ENCODE measurements at regions not wholly inside any gene's neighbourhood (a gene's known extent, or its start where the extent isn't known, plus 50 kb on each side); places are given as distances from the start of the nearest gene placed in this dataset.

DNA sequence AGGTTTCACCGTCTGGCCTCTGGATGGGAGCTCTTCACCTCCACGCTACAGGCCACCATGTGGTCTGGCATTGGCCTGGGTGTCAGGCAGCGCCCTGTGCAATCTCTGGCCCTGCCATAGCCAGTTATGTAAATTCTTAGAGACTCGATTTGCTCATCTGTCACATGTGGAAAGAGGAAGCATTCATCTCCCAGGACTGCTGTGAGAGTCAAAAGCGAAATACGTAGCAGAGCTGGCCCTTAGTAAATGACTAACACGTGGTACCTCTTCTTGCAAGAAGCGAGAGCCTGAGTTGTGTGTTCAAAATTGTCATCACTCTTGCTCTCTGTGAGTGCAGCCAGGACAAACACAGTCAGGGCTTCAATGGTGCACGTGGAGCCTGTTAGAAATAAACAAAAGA lies 159.0 kb upstream of the BACE2 start:
- Mint-ChIP-seq H3K27ac (no peak overlapping the region), H3K9me3 (peaks cover 8% of the 10 kb centered on the region)

DNA sequence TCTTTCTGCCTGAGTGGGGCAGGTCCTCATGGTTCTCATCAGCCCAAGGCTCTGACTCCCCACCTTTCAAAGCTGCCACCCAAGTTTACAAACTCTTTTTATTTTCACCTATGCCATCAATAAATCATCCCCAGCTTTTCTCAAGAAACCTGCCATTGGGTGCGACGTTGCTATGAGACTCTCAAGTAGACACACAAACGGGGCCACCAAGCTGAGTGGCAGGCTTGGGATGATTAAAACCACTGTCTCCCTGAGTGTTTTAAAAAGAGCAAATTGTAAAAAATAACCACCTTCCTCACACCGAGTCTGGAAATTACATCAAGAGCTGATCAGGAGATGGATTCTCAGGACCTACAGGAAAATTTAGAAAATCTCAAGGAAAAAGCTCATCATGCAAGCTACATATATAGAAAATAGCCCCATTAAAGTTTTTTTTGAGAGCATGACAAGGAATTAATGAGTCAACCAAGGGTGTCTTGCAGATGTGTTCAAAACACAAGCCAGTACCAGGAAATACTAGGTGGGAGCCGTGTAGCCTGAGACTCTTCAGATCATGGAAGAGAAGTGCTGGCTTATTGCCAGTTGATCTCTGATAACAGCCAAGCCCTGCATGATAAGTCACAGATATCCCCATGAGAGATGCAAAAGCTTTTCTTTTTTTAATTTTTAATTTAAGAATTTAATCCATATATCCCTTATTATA lies 158.4 kb upstream of the BACE2 start:
- no peaks in the 10 kb centered on the region for H3K36me3 Mint-ChIP-seq (ENCODE audit: low read depth)
- intact Hi-C loops (cut with micrococcal nuclease), result no loop called here
- no peak overlapping the region for H3K27ac Mint-ChIP-seq
- peaks cover 8% of the 10 kb centered on the region for H3K9me3 Mint-ChIP-seq
- no peaks in the 10 kb centered on the region for H3K27me3 Mint-ChIP-seq
- no peaks in the 10 kb centered on the region for H3K4me1 Mint-ChIP-seq (ENCODE audit: low read depth)
- H3K4me3 Mint-ChIP-seq, result no peak overlapping the region

More for the DNA sequence above, 159.0 kb upstream of the BACE2 start:
- Mint-ChIP-seq H3K4me1 (ENCODE audit: low read depth) (no peaks in the 10 kb centered on the region), H3K4me3 (no peak overlapping the region), H3K36me3 (ENCODE audit: low read depth) (no peaks in the 10 kb centered on the region), H3K27me3 (no peaks in the 10 kb centered on the region)
- intact Hi-C loops (cut with micrococcal nuclease), result no loop called here

- Mint-ChIP-seq H3K9me3 (peaks cover 8% of the 10 kb centered on the region), H3K4me1 (ENCODE audit: low read depth) (no peaks in the 10 kb centered on the region), H3K4me3 (no peak overlapping the region), H3K27me3 (no peaks in the 10 kb centered on the region), H3K27ac (no peak overlapping the region), H3K36me3 (ENCODE audit: low read depth) (no peaks in the 10 kb centered on the region)
- intact Hi-C loops (cut with micrococcal nuclease), result no loop called here
Observed at GRCh38 chr21:41010101-41010435, 157.9 kb upstream of the BACE2 start.

GRCh38 chr21:41011098-41011731 lies 156.7 kb upstream of the BACE2 start:
- Mint-ChIP-seq H3K9me3 (peaks cover 8% of the 10 kb centered on the region), H3K4me3 (no peak overlapping the region), H3K36me3 (ENCODE audit: low read depth) (no peaks in the 10 kb centered on the region), H3K27me3 (no peaks in the 10 kb centered on the region), H3K27ac (no peak overlapping the region), H3K4me1 (ENCODE audit: low read depth) (no peaks in the 10 kb centered on the region)
- intact Hi-C loops (cut with micrococcal nuclease), result no loop called here

DNA sequence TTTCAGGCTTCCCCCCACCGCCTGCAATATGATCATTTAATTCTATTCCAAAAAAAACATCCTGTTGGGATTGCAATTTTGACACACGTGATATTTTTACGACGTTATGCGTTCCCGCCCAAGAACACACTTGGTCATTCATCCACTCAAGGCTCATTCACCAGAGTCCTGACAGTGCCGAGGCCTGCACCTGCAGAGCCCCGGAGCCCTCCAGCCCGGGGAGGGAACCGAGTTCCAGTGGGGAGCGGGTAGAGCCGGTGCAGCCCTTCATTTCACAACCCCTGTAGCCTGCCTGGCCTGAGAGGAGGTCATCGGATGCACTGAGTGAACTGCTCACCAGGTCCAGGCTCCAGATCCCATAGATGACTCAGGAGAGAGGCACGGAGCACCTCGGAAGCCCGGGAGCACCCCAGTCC lies 156.0 kb upstream of the BACE2 start:
- Mint-ChIP-seq H3K27me3 (no peaks in the 10 kb centered on the region), H3K4me3 (no peak overlapping the region), H3K4me1 (ENCODE audit: low read depth) (no peaks in the 10 kb centered on the region), H3K36me3 (ENCODE audit: low read depth) (no peaks in the 10 kb centered on the region), H3K9me3 (peaks cover 8% of the 10 kb centered on the region), H3K27ac (no peak overlapping the region)
- intact Hi-C loops (cut with micrococcal nuclease), result no loop called here

DNA sequence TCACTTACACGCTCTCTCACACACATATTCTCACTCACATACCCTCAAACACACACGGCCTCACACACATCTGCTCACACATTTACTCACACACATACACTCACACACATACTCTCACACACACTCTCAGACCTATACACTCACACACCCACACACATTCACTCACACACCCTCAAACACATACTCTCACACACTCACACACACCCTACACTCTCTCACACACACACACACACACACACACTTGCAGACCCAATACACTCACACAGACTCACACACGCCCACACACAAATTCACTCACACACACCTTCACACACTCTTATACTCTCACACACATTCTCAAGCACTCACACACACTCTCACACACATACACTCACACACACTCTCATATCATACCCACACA lies 155.5 kb upstream of the BACE2 start:
- H3K4me1 Mint-ChIP-seq (ENCODE audit: low read depth), result no peaks in the 10 kb centered on the region
- intact Hi-C loops (cut with micrococcal nuclease), result no loop called here
- no peak overlapping the region for H3K4me3 Mint-ChIP-seq
- no peaks in the 10 kb centered on the region for H3K36me3 Mint-ChIP-seq (ENCODE audit: low read depth)
- no peaks in the 10 kb centered on the region for H3K27me3 Mint-ChIP-seq
- H3K9me3 Mint-ChIP-seq, result peaks cover 8% of the 10 kb centered on the region
- no peak overlapping the region for H3K27ac Mint-ChIP-seq

DNA sequence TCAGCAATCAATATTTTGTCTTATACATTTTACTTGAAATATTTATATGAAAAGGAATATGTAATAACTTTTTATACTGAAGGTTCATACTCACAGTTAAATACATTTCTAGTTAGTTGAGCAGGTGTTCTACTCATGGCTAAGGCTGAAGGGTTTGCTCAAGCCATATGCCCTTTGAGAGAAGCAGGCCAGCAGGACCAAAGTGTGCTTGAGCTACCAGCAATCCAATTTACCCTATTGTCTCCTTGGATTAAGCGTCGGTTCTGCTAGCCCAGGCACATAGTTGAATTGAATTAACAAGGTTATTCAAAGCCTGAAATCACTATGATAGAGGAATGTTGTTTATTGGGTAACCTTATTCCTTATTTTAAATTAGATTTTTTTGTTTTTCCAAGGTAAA lies 151.5 kb upstream of the BACE2 start:
- Mint-ChIP-seq H3K27me3 (peaks cover 7% of the 10 kb centered on the region), H3K4me3 (no peak overlapping the region), H3K9me3 (no peaks in the 10 kb centered on the region), H3K27ac (no peak overlapping the region), H3K4me1 (ENCODE audit: low read depth) (no peaks in the 10 kb centered on the region), H3K36me3 (ENCODE audit: low read depth) (no peaks in the 10 kb centered on the region)
- intact Hi-C loops (cut with micrococcal nuclease), result no loop called here

DNA sequence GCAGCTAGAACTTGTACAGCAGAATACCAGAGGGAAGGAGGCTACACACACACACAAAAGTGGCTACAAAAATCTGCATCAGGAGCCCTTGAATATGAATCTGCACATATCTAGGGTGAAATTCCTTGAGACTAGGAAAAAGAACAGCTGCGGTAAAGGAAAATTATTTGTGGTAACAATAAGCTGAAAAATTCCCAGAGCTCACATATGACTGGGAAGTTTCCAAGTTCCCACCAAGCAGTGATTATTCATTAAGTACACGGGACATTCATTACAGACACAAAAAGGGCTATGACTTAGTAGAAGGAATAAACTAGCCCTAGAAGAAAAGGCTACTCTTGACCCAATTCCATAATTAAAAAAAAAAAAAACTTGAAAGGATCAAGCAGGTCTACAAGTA lies 149.5 kb upstream of the BACE2 start:
- Mint-ChIP-seq H3K27me3 (peaks cover 7% of the 10 kb centered on the region), H3K4me3 (no peak overlapping the region), H3K36me3 (ENCODE audit: low read depth) (no peaks in the 10 kb centered on the region), H3K9me3 (no peaks in the 10 kb centered on the region), H3K27ac (no peak overlapping the region), H3K4me1 (ENCODE audit: low read depth) (no peaks in the 10 kb centered on the region)
- intact Hi-C loops (cut with micrococcal nuclease), result no loop called here

- Mint-ChIP-seq H3K27me3 (peaks cover 7% of the 10 kb centered on the region), H3K27ac (no peak overlapping the region), H3K36me3 (ENCODE audit: low read depth) (no peaks in the 10 kb centered on the region), H3K9me3 (peaks cover 6% of the 10 kb centered on the region), H3K4me3 (no peak overlapping the region), H3K4me1 (ENCODE audit: low read depth) (no peaks in the 10 kb centered on the region)
- intact Hi-C loops (cut with micrococcal nuclease), result no loop called here
Observed at GRCh38 chr21:41023936-41024335, 144.0 kb upstream of the BACE2 start.

- Mint-ChIP-seq H3K36me3 (ENCODE audit: low read depth) (no peaks in the 10 kb centered on the region), H3K27ac (no peak overlapping the region), H3K4me1 (ENCODE audit: low read depth) (no peaks in the 10 kb centered on the region), H3K9me3 (peaks cover 6% of the 10 kb centered on the region), H3K4me3 (no peak overlapping the region), H3K27me3 (peaks cover 7% of the 10 kb centered on the region)
- intact Hi-C loops (cut with micrococcal nuclease), result no loop called here
Observed at GRCh38 chr21:41024341-41024740, 143.6 kb upstream of the BACE2 start.

DNA sequence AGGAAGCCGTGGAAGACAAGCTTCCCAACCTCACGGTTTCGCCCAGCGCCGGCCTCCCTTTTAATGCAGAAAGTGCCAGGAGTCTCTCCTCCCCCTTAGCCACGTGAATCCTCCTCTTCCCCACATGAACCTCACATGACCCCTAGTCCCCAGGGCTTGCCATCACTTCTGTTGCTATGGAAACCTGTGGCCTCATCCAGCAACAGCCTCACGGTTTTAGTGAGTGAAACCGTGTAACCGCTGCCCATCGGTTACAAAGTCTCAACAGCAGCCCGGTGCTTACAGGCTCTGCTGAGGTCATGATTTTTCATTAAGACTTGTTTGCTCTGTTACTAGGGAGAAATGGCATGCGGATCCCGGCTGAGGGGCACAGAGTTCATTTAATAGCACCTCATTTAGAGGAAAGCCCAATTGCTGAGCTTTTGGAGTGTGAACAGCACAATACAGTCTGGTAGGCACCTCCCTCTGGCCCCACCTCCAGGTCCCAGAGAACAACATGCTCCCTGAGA lies 143.2 kb upstream of the BACE2 start:
- no peaks in the 10 kb centered on the region for H3K36me3 Mint-ChIP-seq (ENCODE audit: low read depth)
- no peaks in the 10 kb centered on the region for H3K4me1 Mint-ChIP-seq (ENCODE audit: low read depth)
- intact Hi-C loops (cut with micrococcal nuclease), result no loop called here
- H3K27ac Mint-ChIP-seq, result no peak overlapping the region
- H3K4me3 Mint-ChIP-seq, result no peak overlapping the region
- H3K9me3 Mint-ChIP-seq, result peaks cover 6% of the 10 kb centered on the region
- H3K27me3 Mint-ChIP-seq, result peaks cover 3% of the 10 kb centered on the region

DNA sequence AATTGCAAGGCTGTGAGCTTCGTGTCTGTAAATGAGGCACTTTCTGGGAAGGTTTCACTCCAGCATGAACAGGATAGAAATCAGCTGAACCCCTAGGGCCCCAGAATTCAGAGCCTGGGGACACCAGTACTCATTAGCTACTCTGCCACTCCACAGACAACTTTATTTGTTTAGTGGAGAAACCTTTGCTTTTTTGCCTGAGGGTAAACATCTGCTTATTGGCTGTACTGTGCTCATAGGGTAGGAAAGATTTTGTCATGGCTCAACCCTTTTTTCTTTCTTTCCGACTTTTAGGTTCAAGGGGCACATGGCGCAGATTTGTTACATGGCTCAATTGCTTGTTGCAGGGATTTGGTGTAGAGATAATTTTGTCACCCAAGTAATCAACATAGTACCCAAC lies 138.4 kb upstream of the BACE2 start:
- Mint-ChIP-seq H3K27ac (no peak overlapping the region), H3K4me3 (no peak overlapping the region)
- intact Hi-C loops (cut with micrococcal nuclease), result no loop called here

DNA sequence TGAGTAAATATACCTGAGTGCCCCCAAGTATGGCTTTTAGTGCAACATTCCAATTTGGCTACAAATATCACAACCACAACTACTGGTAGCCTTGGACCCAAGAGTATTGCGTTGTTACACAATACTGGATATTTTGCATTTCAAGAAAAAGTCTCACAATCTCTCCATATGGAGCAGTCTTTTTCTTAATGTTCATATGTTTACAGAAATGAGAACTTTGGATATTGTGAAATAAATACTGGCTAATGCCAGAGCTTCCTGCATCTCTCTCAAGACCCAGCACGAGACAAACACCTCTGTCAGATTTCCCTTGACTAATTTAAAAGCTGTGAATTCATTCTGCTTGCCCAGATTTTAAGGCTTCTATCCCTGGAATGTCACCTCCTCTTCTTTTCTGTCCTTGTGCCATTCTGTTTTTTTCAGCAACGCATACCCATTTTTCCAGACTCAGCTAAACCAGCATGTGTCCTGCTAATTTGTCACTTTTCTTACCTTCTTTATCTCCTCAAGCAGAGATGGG lies 136.2 kb upstream of the BACE2 start:
- H3K4me3 Mint-ChIP-seq, result no peak overlapping the region
- peaks cover 6% of the 10 kb centered on the region for H3K9me3 Mint-ChIP-seq
- no peaks in the 10 kb centered on the region for H3K36me3 Mint-ChIP-seq (ENCODE audit: low read depth)
- intact Hi-C loops (cut with micrococcal nuclease), result no loop called here
- no peak overlapping the region for H3K27ac Mint-ChIP-seq
- no peaks in the 10 kb centered on the region for H3K4me1 Mint-ChIP-seq (ENCODE audit: low read depth)
- H3K27me3 Mint-ChIP-seq, result no peaks in the 10 kb centered on the region

More for the DNA sequence above, 138.4 kb upstream of the BACE2 start:
- H3K27me3 Mint-ChIP-seq, result no peaks in the 10 kb centered on the region
- H3K9me3 Mint-ChIP-seq, result peaks cover 6% of the 10 kb centered on the region
- H3K4me1 Mint-ChIP-seq (ENCODE audit: low read depth), result no peaks in the 10 kb centered on the region
- H3K36me3 Mint-ChIP-seq (ENCODE audit: low read depth), result no peaks in the 10 kb centered on the region

GRCh38 chr21:41032541-41032940 lies 135.4 kb upstream of the BACE2 start:
- H3K4me3 Mint-ChIP-seq, result no peak overlapping the region
- no peak overlapping the region for H3K27ac Mint-ChIP-seq
- H3K36me3 Mint-ChIP-seq (ENCODE audit: low read depth), result no peaks in the 10 kb centered on the region
- intact Hi-C loops (cut with micrococcal nuclease), result no loop called here
- H3K27me3 Mint-ChIP-seq, result no peaks in the 10 kb centered on the region
- peaks cover 6% of the 10 kb centered on the region for H3K9me3 Mint-ChIP-seq
- H3K4me1 Mint-ChIP-seq (ENCODE audit: low read depth), result no peaks in the 10 kb centered on the region

Measured in dendritic cell treated with granulocyte-macrophage colony-stimulating factor and Interleukin-4, amounts not matched to agents 40 ng/mL and 50 ng/mL, for 4 days (primary cell).